HFFc6 (cell line): ENCODE measurements at regions not wholly inside any gene's neighbourhood (a gene's known extent, or its start where the extent isn't known, plus 50 kb on each side); places are given as distances from the start of the nearest gene placed in this dataset.

Experiments
- DNase-seq: peaks from one replicate; pipeline ENCODE4 v3.0.0-alpha.2; 2018
- H3K27ac Mint-ChIP-seq: 2 replicates; pipeline ENCODE4 v1.8.0; 2020; ENCODE audit warnings: mild to moderate bottlenecking, mixed read lengths
- H3K27me3 Mint-ChIP-seq: 2 replicates; pipeline ENCODE4 v1.8.0; 2021; ENCODE audit warnings: mild to moderate bottlenecking, moderate library complexity, mixed read lengths; ENCODE audit not compliant: insufficient read depth
- H3K36me3 Mint-ChIP-seq: 2 replicates; pipeline ENCODE4 v1.8.0; 2021; ENCODE audit warnings: low read depth, mixed read lengths
- H3K4me1 Mint-ChIP-seq: 2 replicates; pipeline ENCODE4 v1.8.0; 2020; ENCODE audit warnings: low read depth, mixed read lengths
- H3K4me3 Mint-ChIP-seq: 2 replicates; pipeline ENCODE4 v1.8.0; 2020; ENCODE audit warnings: mild to moderate bottlenecking, moderate library complexity, mixed read lengths
- H3K9me3 Mint-ChIP-seq: 2 replicates; pipeline ENCODE4 v1.8.0; 2020; ENCODE audit warnings: mild to moderate bottlenecking, mixed read lengths
- TF ChIP-seq, protein P1 (sequence below): fragments of 200-600 bp; sonication (generic); IDR thresholded peaks from 2 replicates; pipeline ENCODE4 v1.5.0; 2021; ENCODE audit warnings: antibody characterized with exemption, mild to moderate bottlenecking

DNA sequence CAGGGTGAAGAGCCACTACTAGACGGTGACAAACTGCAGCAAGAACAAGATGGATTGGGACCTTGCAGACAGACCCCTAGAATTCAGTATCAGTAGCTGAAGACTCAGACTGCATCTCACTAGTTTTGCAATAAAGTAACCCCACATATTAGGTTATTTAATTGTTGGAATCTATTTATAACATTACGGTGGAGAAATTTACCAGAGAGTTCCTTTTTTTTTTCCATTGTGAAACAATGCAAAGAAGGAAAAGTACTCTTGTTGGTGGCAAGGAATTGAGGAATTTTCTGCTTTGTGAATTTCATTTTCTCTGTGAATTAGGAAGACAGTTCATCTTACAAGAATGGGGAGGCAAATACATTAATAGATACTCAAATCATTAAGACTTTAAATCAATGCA lies 185.7 kb upstream of the PPFIA2 start:
- no peak overlapping the region for H3K4me3 Mint-ChIP-seq
- H3K9me3 Mint-ChIP-seq: peaks cover 31% of the 10 kb centered on the region
- no peak overlapping the region for H3K27ac Mint-ChIP-seq
- no peaks in the 10 kb centered on the region for H3K27me3 Mint-ChIP-seq
- no peaks in the 10 kb centered on the region for H3K36me3 Mint-ChIP-seq
- H3K4me1 Mint-ChIP-seq: no peaks in the 10 kb centered on the region
- DNase-seq: no peak
- TF ChIP-seq, protein P1, sequence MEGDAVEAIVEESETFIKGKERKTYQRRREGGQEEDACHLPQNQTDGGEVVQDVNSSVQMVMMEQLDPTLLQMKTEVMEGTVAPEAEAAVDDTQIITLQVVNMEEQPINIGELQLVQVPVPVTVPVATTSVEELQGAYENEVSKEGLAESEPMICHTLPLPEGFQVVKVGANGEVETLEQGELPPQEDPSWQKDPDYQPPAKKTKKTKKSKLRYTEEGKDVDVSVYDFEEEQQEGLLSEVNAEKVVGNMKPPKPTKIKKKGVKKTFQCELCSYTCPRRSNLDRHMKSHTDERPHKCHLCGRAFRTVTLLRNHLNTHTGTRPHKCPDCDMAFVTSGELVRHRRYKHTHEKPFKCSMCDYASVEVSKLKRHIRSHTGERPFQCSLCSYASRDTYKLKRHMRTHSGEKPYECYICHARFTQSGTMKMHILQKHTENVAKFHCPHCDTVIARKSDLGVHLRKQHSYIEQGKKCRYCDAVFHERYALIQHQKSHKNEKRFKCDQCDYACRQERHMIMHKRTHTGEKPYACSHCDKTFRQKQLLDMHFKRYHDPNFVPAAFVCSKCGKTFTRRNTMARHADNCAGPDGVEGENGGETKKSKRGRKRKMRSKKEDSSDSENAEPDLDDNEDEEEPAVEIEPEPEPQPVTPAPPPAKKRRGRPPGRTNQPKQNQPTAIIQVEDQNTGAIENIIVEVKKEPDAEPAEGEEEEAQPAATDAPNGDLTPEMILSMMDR: no peak

DNA sequence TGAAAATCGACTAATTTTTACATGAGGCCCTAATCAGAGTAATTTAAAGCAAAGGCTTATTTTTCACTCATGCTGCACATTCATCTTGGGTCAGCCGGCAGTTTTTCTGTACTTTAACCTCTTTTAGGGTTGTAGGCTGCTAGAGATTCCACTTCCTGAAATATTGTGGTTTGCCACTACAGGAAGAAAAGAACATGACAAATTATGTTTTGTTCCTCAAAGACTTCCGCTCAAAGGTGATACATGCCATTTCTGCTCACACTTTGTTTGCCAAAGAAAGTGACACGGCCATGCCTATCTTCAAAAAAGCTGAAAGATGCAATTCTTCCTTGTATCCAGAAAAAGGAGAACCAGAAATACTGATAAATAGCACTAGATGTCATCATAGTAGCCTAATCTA lies 183.4 kb upstream of the PPFIA2 start:
- no peak for DNase-seq
- H3K36me3 Mint-ChIP-seq: no peaks in the 10 kb centered on the region
- H3K27me3 Mint-ChIP-seq: peaks cover under 1% of the 10 kb centered on the region; the same call in 1 of the 2 replicates
- H3K27ac Mint-ChIP-seq: no peak overlapping the region
- H3K9me3 Mint-ChIP-seq: peaks cover 46% of the 10 kb centered on the region
- H3K4me1 Mint-ChIP-seq: no peaks in the 10 kb centered on the region
- H3K4me3 Mint-ChIP-seq: no peak overlapping the region
- TF ChIP-seq, protein P1: no peak

DNA sequence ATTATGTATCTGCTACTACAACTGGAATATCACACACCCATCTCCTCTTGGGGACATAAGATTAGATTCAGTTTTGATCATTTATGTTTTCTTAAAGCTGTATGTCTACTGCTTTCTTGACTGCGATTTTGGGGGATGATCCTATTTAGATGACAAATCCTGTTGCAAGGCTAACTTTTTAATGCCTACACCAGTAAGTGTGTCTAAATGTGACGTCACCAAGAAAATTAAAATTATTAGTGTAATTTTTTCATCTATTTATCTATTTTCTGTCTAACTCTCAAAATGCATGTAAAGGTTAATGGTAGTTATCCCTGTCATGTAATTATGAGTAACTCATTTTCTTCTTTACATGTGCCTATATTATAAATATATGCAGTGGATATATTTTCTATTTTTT lies 170.9 kb upstream of the PPFIA2 start:
- Mint-ChIP-seq H3K4me1 (no peaks in the 10 kb centered on the region), H3K27ac (no peak overlapping the region), H3K9me3 (peaks cover 30% of the 10 kb centered on the region), H3K27me3 (no peaks in the 10 kb centered on the region), H3K36me3 (peaks cover 4% of the 10 kb centered on the region; the same call in 1 of the 2 replicates), H3K4me3 (no peak overlapping the region)
- DNase-seq: no peak
- TF ChIP-seq, protein P1: no peak

DNA sequence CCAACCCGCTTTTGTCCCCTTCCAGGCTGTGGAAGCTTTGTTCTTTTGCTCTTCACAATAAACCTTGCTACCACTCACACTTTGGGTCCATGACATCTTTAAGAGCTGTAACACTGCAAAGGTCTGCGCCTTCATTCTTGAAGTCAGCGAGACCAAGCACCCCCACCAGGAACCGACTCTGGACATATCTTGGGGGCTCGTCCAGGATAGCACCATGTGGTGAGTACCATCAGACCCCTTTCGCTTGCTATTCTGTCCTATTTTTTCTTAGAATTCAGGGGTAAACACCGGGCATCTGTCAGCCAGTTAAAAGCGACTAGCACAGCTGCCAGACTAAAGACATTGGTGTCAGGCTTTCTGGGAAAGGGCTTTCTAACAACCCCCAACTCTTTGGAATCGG lies 137.6 kb upstream of the PPFIA2 start:
- Mint-ChIP-seq H3K36me3 (no peaks in the 10 kb centered on the region; the same call in 1 of the 2 replicates), H3K9me3 (peaks cover 44% of the 10 kb centered on the region), H3K27me3 (no peaks in the 10 kb centered on the region), H3K4me1 (no peaks in the 10 kb centered on the region), H3K4me3 (no peak overlapping the region), H3K27ac (no peak overlapping the region)
- no peak for DNase-seq
- TF ChIP-seq, protein P1: no peak

DNA sequence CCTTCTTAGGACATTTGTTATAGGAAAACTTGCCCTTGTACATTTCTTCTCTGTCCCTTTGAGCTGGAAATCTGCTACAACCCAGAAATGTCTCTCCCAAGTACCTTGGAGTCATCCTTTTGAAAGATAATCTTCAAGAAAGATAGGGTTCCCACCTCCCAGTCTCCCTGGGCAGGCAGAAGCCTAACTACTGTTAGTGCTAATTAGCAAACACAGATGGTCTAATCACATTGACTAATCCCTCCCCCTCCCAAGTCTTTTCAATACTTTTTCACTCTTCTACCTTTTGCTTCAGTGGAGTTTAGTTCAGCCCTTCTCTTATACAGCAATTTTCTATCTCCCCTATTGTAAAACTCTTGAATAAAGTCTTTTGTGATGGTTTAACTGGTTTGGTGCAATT lies 129.8 kb upstream of the PPFIA2 start:
- no peak overlapping the region for H3K27ac Mint-ChIP-seq
- TF ChIP-seq, protein P1: no peak
- H3K4me3 Mint-ChIP-seq: no peak overlapping the region
- H3K9me3 Mint-ChIP-seq: peaks cover 22% of the 10 kb centered on the region
- H3K4me1 Mint-ChIP-seq: no peaks in the 10 kb centered on the region
- peaks cover 3% of the 10 kb centered on the region; the same call in 1 of the 2 replicates for H3K36me3 Mint-ChIP-seq
- H3K27me3 Mint-ChIP-seq: peaks cover 1% of the 10 kb centered on the region; the same call in 1 of the 2 replicates
- DNase-seq: no peak
